ENCODE measurements at regions not wholly inside any gene's neighbourhood (a gene's known extent, or its start where the extent isn't known, plus 50 kb on each side); places are given as distances from the start of the nearest gene placed in this dataset.

DNA sequence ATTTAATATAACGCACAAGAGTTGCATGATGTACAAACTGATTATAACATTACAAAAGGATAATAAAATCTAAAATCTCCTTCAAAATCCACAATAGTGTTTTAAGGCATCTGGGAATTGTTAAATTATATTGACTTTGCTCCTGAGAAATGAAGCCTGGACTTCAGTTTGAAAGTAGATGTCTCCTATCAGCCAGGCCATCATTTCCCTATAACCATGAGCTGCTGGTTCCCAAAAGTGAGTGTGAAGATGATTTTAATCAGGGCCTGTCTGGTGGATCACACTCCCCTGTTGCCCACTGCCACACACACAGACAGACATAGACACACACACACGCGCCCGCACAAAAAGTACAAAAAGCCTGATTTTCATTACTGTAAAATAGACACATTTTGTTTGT lies 480.7 kb downstream of the RPS29 start:
- DNase-seq (ENCODE audit: low spot score), result no peak
- H3K4me3 ChIP-seq (ENCODE audit: low read depth in 1 of 3, low read length in 3 of 3), result no peak overlapping the region
- H3K27me3 ChIP-seq (ENCODE audit: control insufficient read depth in 4 of 4, insufficient read depth in 4 of 4, low read length in 3 of 4), result no peaks in the 10 kb centered on the region
- 94% methylated on average over 4 of the region's 4 CpGs for WGBS
- H3K4me1 ChIP-seq (ENCODE audit: control insufficient read depth in 4 of 4, insufficient read depth in 4 of 4, low read length in 3 of 4), result peaks cover 2 to 10% (median 7%) of the 10 kb centered on the region in 4 donors
- no peaks in the 10 kb centered on the region for H3K9me3 ChIP-seq (ENCODE audit: control insufficient read depth in 4 of 4, low read length in 3 of 4)
- TF ChIP-seq RAD21 (IDR thresholded peaks at IDR 0.05) (no peak), YY1 (IDR thresholded peaks at IDR 0.05) (no peak)
- H3K36me3 ChIP-seq (ENCODE audit: control insufficient read depth in 4 of 4, insufficient read depth in 3 of 4, low read depth in 1 of 4, low read length in 3 of 4), result no peaks in the 10 kb centered on the region
- H3K27ac ChIP-seq (ENCODE audit: low read depth in 1 of 2, low read length in 2 of 2), result no peak overlapping the region
- H3K9ac ChIP-seq (ENCODE audit: low read depth in 1 of 2, low read length in 2 of 2), result no peak overlapping the region

DNA sequence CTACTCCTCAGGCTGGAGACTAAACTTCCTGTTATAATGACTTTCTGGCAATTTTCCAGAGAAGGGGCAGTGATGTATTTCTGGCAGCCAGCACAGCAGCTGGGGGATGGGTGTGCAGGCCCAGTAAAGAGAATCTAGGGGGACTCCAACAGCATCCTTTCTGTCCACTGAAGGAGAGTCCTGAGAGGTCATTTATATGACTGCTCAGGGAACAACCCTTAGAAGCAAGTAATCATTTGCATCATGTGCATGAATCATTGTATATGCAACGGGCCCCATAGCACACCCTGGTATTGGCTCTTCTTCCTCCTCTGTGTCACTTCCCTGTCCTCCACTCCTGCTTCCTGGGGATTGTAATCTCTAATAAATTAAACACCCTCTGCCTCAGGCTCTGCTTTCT lies 493.8 kb downstream of the RPS29 start:
- H3K27me3 ChIP-seq (ENCODE audit: control insufficient read depth in 4 of 4, insufficient read depth in 4 of 4, low read length in 3 of 4), result no peaks in the 10 kb centered on the region
- no peaks in the 10 kb centered on the region for H3K36me3 ChIP-seq (ENCODE audit: control insufficient read depth in 4 of 4, insufficient read depth in 3 of 4, low read depth in 1 of 4, low read length in 3 of 4)
- no peak overlapping the region for H3K27ac ChIP-seq (ENCODE audit: low read depth in 1 of 2, low read length in 2 of 2)
- DNase-seq (ENCODE audit: low spot score), result no peak
- WGBS, result 69% methylated on average over 1 of the region's 1 CpG
- H3K9ac ChIP-seq (ENCODE audit: low read depth in 1 of 2, low read length in 2 of 2), result no peak overlapping the region
- TF ChIP-seq, protein P1, sequence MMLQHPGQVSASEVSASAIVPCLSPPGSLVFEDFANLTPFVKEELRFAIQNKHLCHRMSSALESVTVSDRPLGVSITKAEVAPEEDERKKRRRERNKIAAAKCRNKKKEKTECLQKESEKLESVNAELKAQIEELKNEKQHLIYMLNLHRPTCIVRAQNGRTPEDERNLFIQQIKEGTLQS (IDR thresholded peaks at IDR 0.05), result no peak
- TF ChIP-seq NR2F2 (IDR thresholded peaks at IDR 0.05) (no peak), FOXA1 (IDR thresholded peaks at IDR 0.05) (no peak), HNF4G (IDR thresholded peaks at IDR 0.05) (no peak), GABPA (IDR thresholded peaks at IDR 0.05 in 1 of 2, conservative IDR thresholded peaks at IDR 0.05 in 1 of 2) (no peak), FOXA2 (IDR thresholded peaks at IDR 0.05) (no peak), RXRA (IDR thresholded peaks at IDR 0.05) (no peak)
- TF ChIP-seq, protein P2, sequence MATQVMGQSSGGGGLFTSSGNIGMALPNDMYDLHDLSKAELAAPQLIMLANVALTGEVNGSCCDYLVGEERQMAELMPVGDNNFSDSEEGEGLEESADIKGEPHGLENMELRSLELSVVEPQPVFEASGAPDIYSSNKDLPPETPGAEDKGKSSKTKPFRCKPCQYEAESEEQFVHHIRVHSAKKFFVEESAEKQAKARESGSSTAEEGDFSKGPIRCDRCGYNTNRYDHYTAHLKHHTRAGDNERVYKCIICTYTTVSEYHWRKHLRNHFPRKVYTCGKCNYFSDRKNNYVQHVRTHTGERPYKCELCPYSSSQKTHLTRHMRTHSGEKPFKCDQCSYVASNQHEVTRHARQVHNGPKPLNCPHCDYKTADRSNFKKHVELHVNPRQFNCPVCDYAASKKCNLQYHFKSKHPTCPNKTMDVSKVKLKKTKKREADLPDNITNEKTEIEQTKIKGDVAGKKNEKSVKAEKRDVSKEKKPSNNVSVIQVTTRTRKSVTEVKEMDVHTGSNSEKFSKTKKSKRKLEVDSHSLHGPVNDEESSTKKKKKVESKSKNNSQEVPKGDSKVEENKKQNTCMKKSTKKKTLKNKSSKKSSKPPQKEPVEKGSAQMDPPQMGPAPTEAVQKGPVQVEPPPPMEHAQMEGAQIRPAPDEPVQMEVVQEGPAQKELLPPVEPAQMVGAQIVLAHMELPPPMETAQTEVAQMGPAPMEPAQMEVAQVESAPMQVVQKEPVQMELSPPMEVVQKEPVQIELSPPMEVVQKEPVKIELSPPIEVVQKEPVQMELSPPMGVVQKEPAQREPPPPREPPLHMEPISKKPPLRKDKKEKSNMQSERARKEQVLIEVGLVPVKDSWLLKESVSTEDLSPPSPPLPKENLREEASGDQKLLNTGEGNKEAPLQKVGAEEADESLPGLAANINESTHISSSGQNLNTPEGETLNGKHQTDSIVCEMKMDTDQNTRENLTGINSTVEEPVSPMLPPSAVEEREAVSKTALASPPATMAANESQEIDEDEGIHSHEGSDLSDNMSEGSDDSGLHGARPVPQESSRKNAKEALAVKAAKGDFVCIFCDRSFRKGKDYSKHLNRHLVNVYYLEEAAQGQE (IDR thresholded peaks at IDR 0.05), result no peak
- H3K4me1 ChIP-seq (ENCODE audit: control insufficient read depth in 4 of 4, insufficient read depth in 4 of 4, low read length in 3 of 4), result no peaks in the 10 kb centered on the region
- H3K4me3 ChIP-seq (ENCODE audit: low read depth in 1 of 3, low read length in 3 of 3), result no peak overlapping the region
- H3K9me3 ChIP-seq (ENCODE audit: control insufficient read depth in 4 of 4, low read length in 3 of 4), result no peaks in the 10 kb centered on the region

DNA sequence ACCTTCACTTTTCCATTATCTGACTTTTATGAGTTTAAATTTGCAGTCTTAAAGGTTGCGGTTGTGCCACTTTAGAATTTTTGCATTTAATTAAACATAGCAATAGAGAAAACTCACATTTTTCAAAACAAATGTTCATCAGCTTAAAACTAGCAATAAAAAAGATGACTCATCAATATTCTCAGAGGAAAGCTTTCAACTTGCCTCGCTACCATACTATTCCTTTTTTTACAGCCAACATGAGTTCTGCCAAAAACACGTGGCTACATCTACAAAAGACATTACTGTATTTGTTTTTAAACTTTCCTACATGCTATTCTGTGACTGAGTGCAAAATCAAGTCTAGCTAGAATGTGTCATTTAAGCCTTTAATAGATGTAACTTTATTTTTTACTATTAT lies 497.1 kb downstream of the RPS29 start:
- Histone ChIP-seq H3K9ac (ENCODE audit: low read depth in 1 of 2, low read length in 2 of 2) (no peak overlapping the region), H3K27me3 (ENCODE audit: control insufficient read depth in 4 of 4, insufficient read depth in 4 of 4, low read length in 3 of 4) (no peaks in the 10 kb centered on the region), H3K4me1 (ENCODE audit: control insufficient read depth in 4 of 4, insufficient read depth in 4 of 4, low read length in 3 of 4) (no peaks in the 10 kb centered on the region), H3K4me3 (ENCODE audit: low read depth in 1 of 3, low read length in 3 of 3) (no peak overlapping the region), H3K9me3 (ENCODE audit: control insufficient read depth in 4 of 4, low read length in 3 of 4) (no peaks in the 10 kb centered on the region), H3K27ac (ENCODE audit: low read depth in 1 of 2, low read length in 2 of 2) (no peak overlapping the region), H3K36me3 (ENCODE audit: control insufficient read depth in 4 of 4, insufficient read depth in 3 of 4, low read depth in 1 of 4, low read length in 3 of 4) (no peaks in the 10 kb centered on the region)
- TF ChIP-seq HNF4A (conservative IDR thresholded peaks at IDR 0.05) (no peak), YY1 (IDR thresholded peaks at IDR 0.05) (no peak), GABPA (IDR thresholded peaks at IDR 0.05 in 1 of 2, conservative IDR thresholded peaks at IDR 0.05 in 1 of 2) (no peak), EGR1 (IDR thresholded peaks at IDR 0.05; ENCODE audit: low read depth in 2 of 2) (no peak), RXRA (IDR thresholded peaks at IDR 0.05) (no peak), JUND (IDR thresholded peaks at IDR 0.05) (no peak), HNF4G (IDR thresholded peaks at IDR 0.05) (no peak), TAF1 (conservative IDR thresholded peaks at IDR 0.05) (no peak), NR2F2 (IDR thresholded peaks at IDR 0.05) (no peak), RAD21 (IDR thresholded peaks at IDR 0.05) (no peak), FOXA1 (IDR thresholded peaks at IDR 0.05) (no peak)
- TF ChIP-seq, protein P3, sequence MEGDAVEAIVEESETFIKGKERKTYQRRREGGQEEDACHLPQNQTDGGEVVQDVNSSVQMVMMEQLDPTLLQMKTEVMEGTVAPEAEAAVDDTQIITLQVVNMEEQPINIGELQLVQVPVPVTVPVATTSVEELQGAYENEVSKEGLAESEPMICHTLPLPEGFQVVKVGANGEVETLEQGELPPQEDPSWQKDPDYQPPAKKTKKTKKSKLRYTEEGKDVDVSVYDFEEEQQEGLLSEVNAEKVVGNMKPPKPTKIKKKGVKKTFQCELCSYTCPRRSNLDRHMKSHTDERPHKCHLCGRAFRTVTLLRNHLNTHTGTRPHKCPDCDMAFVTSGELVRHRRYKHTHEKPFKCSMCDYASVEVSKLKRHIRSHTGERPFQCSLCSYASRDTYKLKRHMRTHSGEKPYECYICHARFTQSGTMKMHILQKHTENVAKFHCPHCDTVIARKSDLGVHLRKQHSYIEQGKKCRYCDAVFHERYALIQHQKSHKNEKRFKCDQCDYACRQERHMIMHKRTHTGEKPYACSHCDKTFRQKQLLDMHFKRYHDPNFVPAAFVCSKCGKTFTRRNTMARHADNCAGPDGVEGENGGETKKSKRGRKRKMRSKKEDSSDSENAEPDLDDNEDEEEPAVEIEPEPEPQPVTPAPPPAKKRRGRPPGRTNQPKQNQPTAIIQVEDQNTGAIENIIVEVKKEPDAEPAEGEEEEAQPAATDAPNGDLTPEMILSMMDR (IDR thresholded peaks at IDR 0.05; ENCODE audit: low read depth, low read length, missing input control), result no peak
- TF ChIP-seq, protein P2 (IDR thresholded peaks at IDR 0.05), result no peak
- TF ChIP-seq, protein P1 (IDR thresholded peaks at IDR 0.05), result no peak
- TF ChIP-seq, protein P4, sequence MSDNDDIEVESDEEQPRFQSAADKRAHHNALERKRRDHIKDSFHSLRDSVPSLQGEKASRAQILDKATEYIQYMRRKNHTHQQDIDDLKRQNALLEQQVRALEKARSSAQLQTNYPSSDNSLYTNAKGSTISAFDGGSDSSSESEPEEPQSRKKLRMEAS (IDR thresholded peaks at IDR 0.05), result no peak
- WGBS, result 84% methylated on average over 3 of the region's 3 CpGs
- DNase-seq (ENCODE audit: low spot score), result no peak
